Endothelial cell (in vitro differentiated cells): ENCODE measurements at regions not wholly inside any gene's neighbourhood (a gene's known extent, or its start where the extent isn't known, plus 50 kb on each side); places are given as distances from the start of the nearest gene placed in this dataset.

Experiments used
- DNase-seq: peaks from one replicate; pipeline ENCODE4 v3.0.0; 2021; ENCODE audit warnings: low spot score
- H3K27ac Mint-ChIP-seq: one replicate; pipeline ENCODE4 v1.8.0; 2021; ENCODE audit warnings: mixed read lengths, inconsistent platforms; ENCODE audit not compliant: unreplicated experiment
- H3K27me3 Mint-ChIP-seq: one replicate; pipeline ENCODE4 v1.8.0; 2021; ENCODE audit warnings: mild to moderate bottlenecking, moderate library complexity, mixed read lengths, inconsistent platforms; ENCODE audit not compliant: unreplicated experiment
- H3K36me3 Mint-ChIP-seq: one replicate; pipeline ENCODE4 v1.8.0; 2021; ENCODE audit warnings: mild to moderate bottlenecking, low read depth, mixed read lengths, inconsistent platforms; ENCODE audit not compliant: unreplicated experiment
- H3K4me1 Mint-ChIP-seq: one replicate; pipeline ENCODE4 v1.8.0; 2021; ENCODE audit warnings: mild to moderate bottlenecking, mixed read lengths, inconsistent platforms; ENCODE audit not compliant: unreplicated experiment
- H3K4me3 Mint-ChIP-seq: one replicate; pipeline ENCODE4 v1.8.0; 2021; ENCODE audit warnings: mild to moderate bottlenecking, mixed read lengths, inconsistent platforms; ENCODE audit not compliant: unreplicated experiment
- H3K9me3 Mint-ChIP-seq: one replicate; pipeline ENCODE4 v1.8.0; 2021; ENCODE audit warnings: mixed read lengths, inconsistent platforms; ENCODE audit not compliant: unreplicated experiment
- TF ChIP-seq, protein P1 (sequence below): fragments of 200-600 bp; sonication (generic); IDR thresholded peaks from one replicate; pipeline ENCODE4 v1.5.0; 2021; ENCODE audit warnings: antibody characterized with exemption; ENCODE audit not compliant: unreplicated experiment

DNA sequence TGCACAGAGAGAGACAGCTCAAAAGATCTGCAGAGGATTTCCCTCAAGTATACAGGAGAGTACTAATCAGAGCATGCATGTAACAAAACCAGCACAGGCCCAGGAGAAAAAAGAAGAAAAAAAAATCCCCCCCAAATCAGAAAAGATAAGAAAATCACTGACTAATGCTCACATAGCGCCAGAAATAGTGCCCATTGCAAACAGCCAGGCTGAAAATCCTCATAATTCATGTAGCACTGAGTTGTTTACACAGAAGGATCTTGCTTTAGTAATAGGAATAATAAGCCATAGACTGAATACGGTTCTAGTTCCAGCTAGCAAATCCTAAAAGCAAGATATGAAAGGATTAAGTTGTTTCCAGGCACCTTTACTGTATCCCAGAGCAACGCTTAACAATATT lies 51.8 kb upstream of the MAGEC2 start:
- Mint-ChIP-seq H3K4me1 (no peaks in the 10 kb centered on the region), H3K27ac (no peak overlapping the region)
- TF ChIP-seq, protein P1, sequence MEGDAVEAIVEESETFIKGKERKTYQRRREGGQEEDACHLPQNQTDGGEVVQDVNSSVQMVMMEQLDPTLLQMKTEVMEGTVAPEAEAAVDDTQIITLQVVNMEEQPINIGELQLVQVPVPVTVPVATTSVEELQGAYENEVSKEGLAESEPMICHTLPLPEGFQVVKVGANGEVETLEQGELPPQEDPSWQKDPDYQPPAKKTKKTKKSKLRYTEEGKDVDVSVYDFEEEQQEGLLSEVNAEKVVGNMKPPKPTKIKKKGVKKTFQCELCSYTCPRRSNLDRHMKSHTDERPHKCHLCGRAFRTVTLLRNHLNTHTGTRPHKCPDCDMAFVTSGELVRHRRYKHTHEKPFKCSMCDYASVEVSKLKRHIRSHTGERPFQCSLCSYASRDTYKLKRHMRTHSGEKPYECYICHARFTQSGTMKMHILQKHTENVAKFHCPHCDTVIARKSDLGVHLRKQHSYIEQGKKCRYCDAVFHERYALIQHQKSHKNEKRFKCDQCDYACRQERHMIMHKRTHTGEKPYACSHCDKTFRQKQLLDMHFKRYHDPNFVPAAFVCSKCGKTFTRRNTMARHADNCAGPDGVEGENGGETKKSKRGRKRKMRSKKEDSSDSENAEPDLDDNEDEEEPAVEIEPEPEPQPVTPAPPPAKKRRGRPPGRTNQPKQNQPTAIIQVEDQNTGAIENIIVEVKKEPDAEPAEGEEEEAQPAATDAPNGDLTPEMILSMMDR, result no peak

More for the DNA sequence above, 51.8 kb upstream of the MAGEC2 start:
- Mint-ChIP-seq H3K36me3 (no peaks in the 10 kb centered on the region), H3K4me3 (no peak overlapping the region), H3K9me3 (no peaks in the 10 kb centered on the region), H3K27me3 (no peaks in the 10 kb centered on the region)
- no peak for DNase-seq
